ENCODE measurements at regions not wholly inside any gene's neighbourhood (a gene's known extent, or its start where the extent isn't known, plus 50 kb on each side); places are given as distances from the start of the nearest gene placed in this dataset.
"Not testable (repeated sequence)": the region's sequence is repeated elsewhere in the genome, so short reads cannot be mapped to it uniquely, and the experiment has no call there.

DNA sequence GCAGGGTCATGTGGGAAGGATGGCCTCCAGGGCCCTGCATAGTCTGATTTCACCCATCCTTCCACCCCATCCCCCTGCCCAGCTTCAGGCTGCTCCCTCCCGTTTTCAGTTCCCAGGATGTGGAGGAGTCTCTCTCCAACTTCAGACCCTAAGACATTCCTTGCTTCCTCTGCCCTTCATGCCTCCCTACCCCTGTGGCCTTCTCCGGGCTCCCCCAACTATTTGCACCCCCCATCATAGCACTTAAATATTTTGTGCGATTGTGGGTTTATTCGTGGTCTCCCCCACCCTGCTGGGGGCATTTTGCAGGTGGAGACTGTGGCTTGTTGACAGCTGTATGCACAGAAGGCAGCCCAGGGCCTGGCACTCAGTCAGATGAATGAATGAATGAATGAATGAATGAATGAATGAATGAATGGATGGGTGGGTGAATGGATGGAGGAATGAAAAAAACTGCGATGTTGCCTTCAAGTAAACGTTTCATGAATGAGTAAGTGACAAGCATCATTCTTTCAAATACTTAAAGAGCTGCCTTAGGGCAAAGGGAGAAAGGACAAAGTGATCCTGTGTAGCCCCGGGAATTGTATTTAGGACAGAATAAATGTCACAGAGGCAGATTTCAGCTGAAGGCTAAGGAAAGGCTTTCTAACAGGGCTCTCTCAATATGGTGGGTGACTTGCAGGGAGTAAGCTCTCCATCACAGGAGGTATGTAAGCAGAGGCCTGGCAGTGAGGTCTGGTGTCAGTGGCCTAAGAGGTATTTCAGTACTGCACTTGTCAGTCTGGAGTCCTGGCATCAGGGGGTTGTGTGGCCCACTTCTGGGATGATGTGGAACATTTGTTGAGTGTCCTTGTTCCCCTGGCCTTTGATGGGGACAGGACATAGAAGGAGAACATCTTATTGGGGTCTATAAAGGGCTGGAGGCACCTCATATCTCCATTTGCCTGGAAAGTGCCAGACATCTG is 156.4 kb downstream of the PTPRU start:
- no peak for FAIRE-seq
- DNase-seq (ENCODE audit: low spot score in 2 of 2): no peak

DNA sequence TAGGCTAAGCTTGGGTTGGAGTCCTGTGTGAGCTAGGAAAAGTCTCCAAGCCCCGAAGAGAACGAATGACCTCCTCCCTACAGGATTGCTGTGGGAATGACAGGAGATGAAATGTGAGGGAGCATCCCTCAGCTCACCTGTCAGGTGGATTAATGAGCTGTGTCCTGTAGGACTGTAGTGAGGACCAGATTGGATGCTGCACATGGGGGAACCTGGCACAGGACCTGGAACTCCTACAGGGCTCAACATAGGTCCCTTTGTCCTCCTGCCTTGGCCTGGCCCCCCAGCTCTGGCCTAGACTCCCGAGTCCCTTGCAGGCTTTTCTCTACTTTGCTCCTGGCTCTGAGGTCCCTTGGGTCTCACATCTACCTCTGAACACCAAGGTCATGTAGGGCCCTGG is 155.7 kb downstream of the PTPRU start:
- DNase-seq (ENCODE audit: low spot score in 2 of 2) (no peak), FAIRE-seq (no peak)

DNA sequence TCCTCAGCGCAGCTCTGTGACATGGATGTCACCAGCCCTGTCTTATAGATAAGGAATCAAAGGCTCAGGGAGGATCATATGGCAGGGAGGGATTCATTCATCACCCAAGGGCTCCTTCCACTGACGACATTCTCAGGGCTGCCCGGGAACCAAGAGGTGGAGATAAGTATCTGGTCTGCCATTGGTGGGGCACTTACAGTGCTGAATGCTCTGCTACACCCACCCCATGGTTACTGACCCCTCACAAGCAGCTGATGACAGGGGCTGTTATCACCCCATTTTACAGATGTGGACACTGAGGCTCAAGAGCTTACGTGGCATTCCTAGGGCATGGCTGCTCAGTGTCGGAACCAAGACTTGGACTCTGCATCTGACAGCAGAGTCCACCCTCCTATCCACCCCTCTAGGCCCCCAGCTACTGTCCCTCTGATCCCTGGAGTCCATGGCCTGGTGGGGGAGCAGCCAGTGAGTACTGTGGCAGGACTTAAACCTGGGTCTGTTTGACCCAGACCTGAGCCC is 155.1 kb downstream of the PTPRU start:
- DNase-seq (ENCODE audit: low spot score in 2 of 2) (no peak), FAIRE-seq (no peak)

DNA sequence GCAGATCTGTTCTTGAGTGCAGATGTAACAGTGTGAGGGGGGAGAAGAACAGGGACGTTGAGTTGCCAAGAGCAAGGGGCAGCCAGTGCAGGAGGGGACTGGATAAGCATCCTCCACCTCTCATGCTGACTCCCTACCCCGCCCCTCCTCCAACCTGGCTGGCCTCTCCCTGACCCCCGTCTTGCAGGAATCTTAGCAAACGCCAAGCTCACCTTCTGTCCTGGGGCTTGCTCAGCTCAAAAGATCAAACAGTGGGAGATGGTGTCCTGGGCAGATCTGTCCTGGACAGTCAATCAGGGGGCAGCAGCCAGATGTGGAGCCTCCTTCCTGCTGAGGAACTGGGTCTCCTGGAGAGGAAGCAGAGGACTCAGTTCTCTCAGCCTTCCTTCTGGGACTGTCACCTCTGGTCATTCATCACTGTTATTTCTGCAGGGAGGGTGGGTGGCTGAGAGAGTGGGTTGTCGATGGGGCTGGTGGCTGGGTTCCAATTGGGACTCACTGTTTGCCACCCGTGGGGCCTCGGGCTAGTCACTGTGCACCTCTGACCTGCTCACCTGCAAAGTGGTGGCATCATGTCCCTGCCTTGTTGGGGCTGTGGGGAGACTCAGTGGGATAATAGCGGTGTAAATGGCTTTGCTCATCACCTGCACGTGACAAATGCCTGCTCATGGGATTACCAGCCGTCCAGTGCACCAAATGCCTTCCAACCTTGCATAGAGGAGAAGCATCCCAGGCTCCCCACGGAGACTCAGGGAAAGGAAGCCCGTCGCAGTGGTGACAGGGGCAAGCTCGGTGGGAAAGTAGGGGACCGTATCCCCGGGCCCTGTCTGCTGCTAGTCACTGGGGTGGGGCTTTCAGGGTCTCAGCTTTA is 154.4 kb downstream of the PTPRU start:
- FAIRE-seq (no peak), DNase-seq (ENCODE audit: low spot score in 2 of 2) (no peak)

DNA sequence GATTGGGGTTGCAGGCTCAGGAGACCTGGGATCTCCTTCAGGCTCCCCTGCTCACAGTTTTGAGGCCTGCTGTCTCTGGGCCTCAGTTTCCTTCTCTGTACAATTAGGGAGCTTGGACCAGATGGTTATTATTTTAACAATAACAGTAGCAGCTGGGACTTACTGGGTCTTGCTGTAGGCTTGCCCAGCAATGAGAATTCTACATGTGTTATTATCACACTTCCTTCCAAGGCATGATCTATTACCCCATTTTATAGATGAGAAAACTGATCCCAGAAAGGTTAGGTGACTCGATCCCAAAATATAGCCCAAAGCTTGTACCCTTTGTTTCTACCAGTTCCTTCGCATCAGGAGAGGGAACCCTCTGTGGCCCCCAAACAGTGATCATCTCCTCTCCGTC is 153.8 kb downstream of the PTPRU start:
- DNase-seq (ENCODE audit: low spot score in 2 of 2): no peak
- FAIRE-seq: no peak

DNA sequence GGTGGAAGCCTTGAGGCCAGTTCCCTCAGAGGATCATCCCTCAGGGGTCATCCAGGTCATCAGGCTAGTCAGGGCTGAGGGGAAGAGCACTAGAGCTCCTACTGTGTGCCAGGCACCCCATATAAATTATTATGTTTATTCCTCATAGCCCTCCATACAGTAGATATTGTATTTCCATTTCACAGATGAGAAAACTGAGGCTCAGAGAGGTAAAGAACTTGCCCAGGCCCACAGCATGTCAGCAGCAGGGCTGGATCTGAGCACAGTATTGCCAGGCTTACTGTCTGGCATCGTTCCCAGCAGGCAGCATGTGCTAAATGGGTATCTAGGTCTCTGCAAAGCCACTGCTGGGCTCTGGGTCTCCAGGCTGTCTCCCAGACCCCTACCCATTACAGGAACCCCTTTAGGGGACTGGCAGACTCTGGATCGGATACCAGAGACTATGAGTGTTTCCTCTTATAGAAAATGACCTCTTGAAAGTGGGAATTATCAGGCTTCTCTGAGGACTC is 153.3 kb downstream of the PTPRU start:
- FAIRE-seq (no peak), DNase-seq (ENCODE audit: low spot score in 2 of 2) (no peak)

DNA sequence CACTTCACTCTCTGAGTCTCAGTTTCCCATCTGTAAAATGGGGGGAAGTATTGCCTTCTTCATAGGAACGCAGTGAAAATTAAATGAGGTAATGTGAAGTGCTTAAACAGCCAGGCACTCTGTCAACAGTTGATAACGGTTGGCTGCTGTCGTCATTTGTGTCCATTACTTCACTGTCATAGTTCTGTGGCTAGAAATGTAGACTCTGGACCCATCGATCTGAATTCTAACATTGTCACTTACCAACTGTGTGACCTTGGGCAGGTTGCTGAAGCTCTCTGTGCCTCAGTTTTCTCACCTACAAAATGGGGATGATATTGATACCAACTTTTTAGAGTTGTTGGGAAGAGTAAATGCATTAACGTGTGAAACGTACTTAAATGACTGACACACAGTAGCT is 152.6 kb downstream of the PTPRU start:
- DNase-seq (ENCODE audit: low spot score in 2 of 2): no peak
- FAIRE-seq: no peak

DNA sequence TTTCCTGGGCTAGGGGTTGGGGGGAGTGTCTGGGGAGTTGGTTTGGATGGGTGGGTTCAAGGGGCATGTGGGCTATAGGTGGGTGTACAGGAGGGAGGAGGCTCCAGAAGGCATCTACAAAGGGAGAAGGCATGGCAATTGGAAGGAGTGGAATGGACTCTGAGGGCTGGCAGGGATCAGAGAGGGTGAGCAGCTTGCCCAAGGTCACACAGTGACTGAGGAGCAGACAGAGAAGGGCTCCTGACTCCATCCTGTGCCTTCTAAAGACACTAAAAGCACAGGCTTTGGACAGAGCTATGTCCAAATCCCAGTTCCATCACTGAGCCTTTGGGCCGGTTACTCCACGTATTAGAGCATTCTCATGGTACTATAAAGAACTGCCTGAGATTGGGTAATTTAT is 151.8 kb downstream of the PTPRU start:
- FAIRE-seq: no peak

DNA sequence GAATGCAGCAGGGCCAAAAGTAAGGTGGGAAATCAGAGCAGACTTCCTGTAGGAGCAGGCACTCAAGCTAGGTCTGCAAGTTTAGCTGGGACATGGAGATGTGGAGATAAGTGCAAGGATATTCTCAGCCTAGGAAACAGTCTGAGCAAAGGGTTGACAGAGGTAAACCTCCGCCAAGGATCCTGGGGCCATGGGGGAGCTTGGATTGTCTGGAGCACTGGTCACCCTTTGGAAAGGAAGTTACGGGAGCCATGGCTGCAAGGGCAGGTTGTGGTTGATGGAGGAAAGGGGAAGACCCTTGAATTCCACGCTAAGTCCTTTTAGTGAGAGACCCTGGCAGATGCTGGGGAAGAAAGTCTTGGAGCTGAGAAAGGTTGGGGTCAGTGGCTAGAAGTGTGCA is 150.9 kb downstream of the PTPRU start:
- DNase-seq (ENCODE audit: low spot score in 2 of 2): no peak
- no peak for FAIRE-seq

More for the DNA sequence above, 151.8 kb downstream of the PTPRU start:
- no peak for DNase-seq (ENCODE audit: low spot score in 2 of 2)

DNA sequence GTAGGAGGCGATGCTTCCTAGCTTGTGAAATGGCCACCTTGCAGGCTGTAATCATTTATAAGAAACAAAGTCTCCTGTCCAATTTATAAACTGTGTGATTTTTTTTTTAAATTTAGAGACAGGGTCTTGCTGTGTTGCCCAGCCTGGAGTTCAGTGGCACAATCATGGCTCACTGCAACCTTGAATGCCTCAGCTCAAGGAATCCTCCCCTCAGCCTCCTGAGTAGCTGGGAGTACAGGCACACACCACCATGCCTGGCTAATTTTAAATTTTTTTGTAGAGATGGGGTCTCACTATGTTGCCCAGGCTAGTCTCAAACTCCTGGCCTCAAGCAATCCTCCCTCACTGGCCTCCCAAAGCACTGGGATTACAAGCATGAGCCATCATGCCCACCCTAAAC is 150.1 kb downstream of the PTPRU start:
- FAIRE-seq; DNase-seq (ENCODE audit: low spot score in 2 of 2): not testable (repeated sequence)

DNA sequence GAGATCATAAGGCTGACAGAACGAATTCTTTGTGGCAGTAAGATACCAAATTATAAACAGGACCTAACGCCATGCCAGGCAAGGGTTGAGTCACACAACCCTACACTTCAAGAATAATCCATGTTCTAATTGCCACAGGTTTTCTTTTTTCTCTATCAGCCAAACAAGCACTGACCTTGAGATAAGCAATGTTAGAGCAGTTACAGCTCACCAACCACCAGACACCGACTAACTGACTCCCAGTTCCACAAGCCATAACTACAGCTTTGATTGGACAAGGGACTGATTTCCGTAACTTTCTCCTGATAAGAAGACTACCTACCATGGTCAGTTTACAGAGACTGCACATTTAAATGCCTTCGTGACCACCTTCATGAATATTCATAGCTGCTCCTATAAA is 149.6 kb downstream of the PTPRU start:
- DNase-seq (ENCODE audit: low spot score in 2 of 2): no peak
- no peak for FAIRE-seq

DNA sequence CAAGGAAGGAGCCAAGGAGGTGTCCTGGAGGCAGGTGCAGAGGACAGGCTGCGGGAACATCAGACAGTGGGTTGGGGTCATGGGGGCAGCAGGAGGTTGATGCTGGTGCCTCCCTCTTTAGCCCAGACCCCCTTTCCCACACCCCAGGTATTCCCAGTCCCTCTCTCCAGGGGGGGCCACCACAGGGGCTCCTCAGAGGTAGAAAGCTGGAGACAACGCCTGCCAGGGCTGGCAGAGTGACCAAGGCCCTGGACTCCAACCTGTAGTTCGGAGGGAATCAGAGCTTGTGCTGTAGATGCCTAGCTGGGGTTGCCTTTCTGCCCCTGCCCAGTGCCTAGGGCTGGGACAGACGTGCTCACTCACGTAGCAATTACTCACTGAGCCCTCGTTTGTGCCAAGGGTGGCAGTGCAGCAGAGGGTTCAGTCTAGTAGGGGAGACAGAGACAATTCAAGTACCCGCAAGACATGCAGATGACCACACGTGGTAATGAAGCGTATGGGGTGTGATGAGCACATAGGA is 148.2 kb downstream of the PTPRU start:
- no peak for DNase-seq (ENCODE audit: low spot score in 2 of 2)
- no peak for FAIRE-seq

DNA sequence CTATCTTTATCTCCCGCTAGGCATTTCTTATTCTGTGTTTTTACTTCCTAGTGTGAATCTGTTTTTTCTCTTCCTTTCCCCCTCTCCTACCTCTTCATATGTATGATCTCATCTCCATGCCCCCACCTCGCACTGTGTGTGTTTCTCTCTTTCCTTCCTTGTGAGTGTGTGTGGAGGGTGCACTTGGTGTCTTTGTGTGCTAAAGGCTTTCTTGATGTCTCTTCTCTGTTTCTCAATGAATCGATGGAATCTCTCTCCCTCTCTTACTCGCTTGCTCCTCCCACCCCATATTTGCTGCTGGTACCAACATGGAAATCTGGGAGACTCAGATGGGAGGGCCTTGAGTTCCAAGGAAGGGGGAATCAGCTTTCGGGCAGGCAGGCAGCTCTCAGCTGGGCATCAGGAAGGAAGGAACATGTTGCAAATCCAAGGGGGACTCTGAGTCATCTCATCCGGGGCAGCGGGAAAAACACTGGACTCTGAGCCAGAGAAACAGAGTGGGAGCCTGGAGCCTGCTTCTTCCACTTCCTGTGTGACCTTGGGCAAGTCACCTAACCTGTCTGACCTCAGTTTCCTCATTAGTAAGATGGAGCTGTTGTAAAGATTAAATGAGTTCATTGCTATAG is 147.5 kb downstream of the PTPRU start:
- FAIRE-seq (no peak), DNase-seq (ENCODE audit: low spot score in 2 of 2) (peak in 1 of 2 donors; percentile 28)

DNA sequence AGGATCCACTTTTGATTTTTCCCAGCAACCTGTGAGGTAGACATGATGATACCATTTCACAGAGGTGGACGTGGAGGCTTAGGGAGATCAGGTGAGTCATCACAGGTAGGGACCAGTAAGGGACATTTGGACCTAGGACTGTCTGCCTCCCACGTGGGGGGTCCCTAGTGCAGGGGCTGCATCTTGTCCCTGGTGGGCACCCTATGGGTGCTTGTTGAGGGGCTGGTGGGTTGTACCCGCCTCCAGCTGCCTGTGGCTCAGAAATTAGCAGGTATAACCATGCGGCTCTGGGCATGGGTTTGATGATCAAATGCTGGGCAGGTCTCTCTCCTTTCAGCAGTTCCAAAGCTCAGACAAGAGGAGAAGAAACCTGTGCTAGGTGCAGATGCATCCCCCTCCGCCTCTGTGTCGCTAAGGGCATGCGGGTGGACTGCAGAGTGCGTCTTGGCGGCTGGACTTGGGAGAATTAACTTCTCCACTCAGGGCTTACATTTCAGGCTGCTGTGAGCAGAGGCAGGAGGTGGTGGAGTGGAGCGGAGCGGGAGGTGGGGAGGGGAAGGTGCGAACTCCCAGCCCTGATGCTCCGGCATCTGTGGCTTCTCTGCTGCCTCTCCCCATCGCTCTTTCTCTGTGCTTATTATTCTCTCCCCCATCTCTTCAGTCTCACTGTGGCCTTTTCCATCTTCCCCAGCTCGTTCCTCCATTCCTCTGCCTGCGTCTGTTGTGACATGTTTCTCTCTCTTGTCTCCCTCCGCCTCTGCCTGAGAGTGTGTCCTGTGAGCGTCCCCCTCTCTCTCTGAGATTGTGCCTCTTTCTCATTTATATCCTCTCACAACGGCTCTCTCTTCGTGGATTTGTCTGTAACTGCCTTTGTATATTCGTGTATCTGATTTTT is 146.8 kb downstream of the PTPRU start:
- DNase-seq (ENCODE audit: low spot score in 2 of 2) (no peak), FAIRE-seq (no peak)

DNA sequence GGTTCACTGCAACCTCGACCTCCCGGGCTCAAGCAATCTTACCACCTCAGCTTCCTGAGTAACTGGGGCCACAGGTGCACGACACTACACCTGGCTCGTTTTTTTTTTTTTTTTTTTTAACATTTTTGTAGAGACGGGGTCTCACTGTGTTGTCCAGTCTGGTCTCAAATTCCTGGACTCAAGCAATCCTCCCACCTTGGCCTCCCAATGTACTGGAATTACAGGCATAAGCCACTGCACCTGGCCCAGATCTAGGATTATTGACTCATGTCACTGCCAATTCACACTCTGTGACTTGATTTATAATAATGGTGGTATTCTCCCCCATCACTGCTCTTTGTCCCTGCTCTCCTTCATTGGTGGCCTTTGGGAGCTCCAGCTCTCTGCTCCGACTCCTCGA is 145.1 kb downstream of the PTPRU start:
- FAIRE-seq: no peak

DNA sequence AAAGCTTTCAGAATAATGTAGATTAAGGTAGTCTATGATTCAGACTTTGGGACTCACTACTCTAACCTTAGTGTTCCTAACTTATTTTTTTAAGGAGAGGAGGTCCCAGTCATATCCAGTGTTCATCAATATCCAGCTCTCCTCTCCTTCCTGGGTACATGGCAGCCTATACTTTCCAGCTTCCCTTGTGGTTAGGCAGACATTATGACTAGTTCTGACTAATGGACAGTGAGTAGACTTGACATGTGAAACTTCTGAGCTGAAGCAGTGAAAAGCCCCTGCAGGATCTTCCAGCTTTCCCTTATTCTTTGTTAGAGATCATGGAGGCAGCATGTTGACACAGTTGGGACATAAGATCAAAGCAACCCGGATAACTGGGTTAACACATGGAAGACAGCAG is 144.2 kb downstream of the PTPRU start:
- FAIRE-seq (no peak), DNase-seq (ENCODE audit: low spot score in 2 of 2) (no peak)

More for the DNA sequence above, 145.1 kb downstream of the PTPRU start:
- no peak for DNase-seq (ENCODE audit: low spot score in 2 of 2)

DNA sequence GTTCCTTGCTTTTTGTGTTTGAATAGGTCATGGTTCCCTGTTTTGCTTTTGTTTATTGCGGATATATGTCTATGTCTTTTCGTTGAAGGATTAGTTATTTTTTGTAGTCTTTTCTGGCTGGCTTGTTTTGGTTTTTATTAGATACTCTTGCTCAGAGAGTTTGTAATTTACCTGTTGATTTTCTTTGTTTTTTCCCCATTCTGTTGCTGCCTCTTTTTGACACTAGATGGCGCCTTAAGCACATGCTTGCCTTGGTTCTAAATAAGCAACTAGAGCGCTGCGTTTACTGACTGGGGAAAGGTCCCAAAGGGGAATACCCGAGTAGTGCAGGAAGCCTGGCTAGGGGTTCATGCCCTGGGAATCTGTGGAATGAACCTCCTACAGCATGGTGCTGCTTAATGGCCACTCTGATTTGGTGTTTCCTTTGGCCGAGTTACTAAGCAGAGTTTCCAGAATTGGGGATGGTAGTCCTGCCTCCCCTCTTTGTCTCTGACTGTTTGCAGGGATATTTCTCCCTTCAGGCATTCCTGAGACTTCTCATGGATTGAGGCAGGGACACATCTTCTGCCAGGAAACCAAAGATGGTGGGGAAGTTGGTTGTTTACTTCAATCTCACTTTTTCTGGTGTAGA is 143.2 kb downstream of the PTPRU start:
- FAIRE-seq (no peak), DNase-seq (ENCODE audit: low spot score in 2 of 2) (no peak)

Data from frontal cortex (tissue), 3 donors.